Progenitor cell of endocrine pancreas (in vitro differentiated cells): ENCODE measurements at regions not wholly inside any gene's neighbourhood (a gene's known extent, or its start where the extent isn't known, plus 50 kb on each side); places are given as distances from the start of the nearest gene placed in this dataset.

Experiments
- DNase-seq: peaks from one replicate; pipeline ENCODE4 v3.0.0; 2021; ENCODE audit warnings: low spot score; ENCODE audit not compliant: unreplicated experiment
- H3K27ac Mint-ChIP-seq: 2 replicates; pipeline ENCODE4 v1.8.0; 2021; ENCODE audit warnings: mild to moderate bottlenecking, moderate library complexity, mixed read lengths
- H3K27me3 Mint-ChIP-seq: 2 replicates; pipeline ENCODE4 v1.8.0; 2021; ENCODE audit warnings: mixed read lengths
- H3K36me3 Mint-ChIP-seq: 2 replicates; pipeline ENCODE4 v1.8.0; 2022; ENCODE audit warnings: mixed read lengths; ENCODE audit not compliant: insufficient read depth
- H3K4me1 Mint-ChIP-seq: 2 replicates; pipeline ENCODE4 v1.8.0; 2021; ENCODE audit warnings: low read depth, mixed read lengths
- H3K4me3 Mint-ChIP-seq: 2 replicates; pipeline ENCODE4 v1.8.0; 2021; ENCODE audit warnings: low read depth, mild to moderate bottlenecking, moderate library complexity, mixed read lengths
- H3K9me3 Mint-ChIP-seq: 2 replicates; pipeline ENCODE4 v1.8.0; 2021; ENCODE audit warnings: low read depth, mixed read lengths
- TF ChIP-seq, protein P1 (sequence below): fragments of 200-600 bp; sonication (generic); IDR thresholded peaks from one replicate; pipeline ENCODE4 v1.5.0; 2021; ENCODE audit warnings: antibody characterized with exemption, mild to moderate bottlenecking; ENCODE audit not compliant: unreplicated experiment

DNA sequence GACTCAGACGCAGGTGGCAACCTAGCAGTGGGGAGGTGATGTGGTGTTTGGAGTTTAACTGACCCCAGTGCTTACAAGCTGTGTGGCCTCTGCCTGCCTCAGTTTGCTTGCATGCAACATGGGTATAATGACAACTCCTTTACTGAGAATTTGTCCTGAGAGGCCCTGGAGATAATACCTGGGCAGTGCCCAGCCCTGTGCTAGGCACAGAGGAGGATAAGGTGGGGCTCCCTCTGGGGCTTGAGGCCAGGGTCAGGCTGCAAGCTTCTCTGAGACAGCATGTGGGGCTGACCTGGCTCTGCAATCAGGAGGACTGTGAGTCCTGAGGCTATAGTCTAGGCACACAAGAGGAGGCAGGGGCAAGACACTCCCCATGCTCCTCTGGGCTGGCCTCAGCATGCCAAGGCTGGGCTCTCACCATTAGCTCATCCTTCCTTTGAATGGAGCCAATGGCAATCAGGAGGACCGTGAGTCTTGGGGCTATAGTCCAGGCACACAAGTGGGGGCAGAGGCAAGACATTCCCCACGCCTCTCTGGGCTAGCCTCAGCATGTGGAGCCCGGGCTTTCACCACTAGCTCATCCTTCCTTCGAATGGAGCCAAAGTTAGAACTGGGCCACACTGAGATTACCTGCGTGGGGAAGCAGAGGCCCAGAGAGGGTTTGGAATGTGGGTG is 147.9 kb downstream of the RPS24 start:
- TF ChIP-seq, protein P1, sequence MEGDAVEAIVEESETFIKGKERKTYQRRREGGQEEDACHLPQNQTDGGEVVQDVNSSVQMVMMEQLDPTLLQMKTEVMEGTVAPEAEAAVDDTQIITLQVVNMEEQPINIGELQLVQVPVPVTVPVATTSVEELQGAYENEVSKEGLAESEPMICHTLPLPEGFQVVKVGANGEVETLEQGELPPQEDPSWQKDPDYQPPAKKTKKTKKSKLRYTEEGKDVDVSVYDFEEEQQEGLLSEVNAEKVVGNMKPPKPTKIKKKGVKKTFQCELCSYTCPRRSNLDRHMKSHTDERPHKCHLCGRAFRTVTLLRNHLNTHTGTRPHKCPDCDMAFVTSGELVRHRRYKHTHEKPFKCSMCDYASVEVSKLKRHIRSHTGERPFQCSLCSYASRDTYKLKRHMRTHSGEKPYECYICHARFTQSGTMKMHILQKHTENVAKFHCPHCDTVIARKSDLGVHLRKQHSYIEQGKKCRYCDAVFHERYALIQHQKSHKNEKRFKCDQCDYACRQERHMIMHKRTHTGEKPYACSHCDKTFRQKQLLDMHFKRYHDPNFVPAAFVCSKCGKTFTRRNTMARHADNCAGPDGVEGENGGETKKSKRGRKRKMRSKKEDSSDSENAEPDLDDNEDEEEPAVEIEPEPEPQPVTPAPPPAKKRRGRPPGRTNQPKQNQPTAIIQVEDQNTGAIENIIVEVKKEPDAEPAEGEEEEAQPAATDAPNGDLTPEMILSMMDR = no peak
- Mint-ChIP-seq H3K9me3 (no peaks in the 10 kb centered on the region), H3K4me1 (no peaks in the 10 kb centered on the region), H3K27ac (no peak overlapping the region), H3K27me3 (peaks cover 43% of the 10 kb centered on the region), H3K36me3 (no peaks in the 10 kb centered on the region), H3K4me3 (no peak overlapping the region)
- DNase-seq = no peak

- TF ChIP-seq, protein P1 = no peak
- Mint-ChIP-seq H3K27me3 (peaks cover 40% of the 10 kb centered on the region), H3K4me1 (no peaks in the 10 kb centered on the region), H3K36me3 (no peaks in the 10 kb centered on the region), H3K9me3 (no peaks in the 10 kb centered on the region), H3K4me3 (no peak overlapping the region), H3K27ac (no peak overlapping the region)
- no peak for DNase-seq
Observed at GRCh38 chr10:78182841-78183240, 149.2 kb downstream of the RPS24 start.

GRCh38 chr10:78184851-78185692 is 151.4 kb downstream of the RPS24 start:
- DNase-seq = no peak
- Mint-ChIP-seq H3K27ac (no peak overlapping the region), H3K36me3 (no peaks in the 10 kb centered on the region), H3K4me3 (no peak overlapping the region), H3K27me3 (peaks cover 28% of the 10 kb centered on the region), H3K9me3 (no peaks in the 10 kb centered on the region), H3K4me1 (no peaks in the 10 kb centered on the region)
- TF ChIP-seq, protein P1 = no peak

GRCh38 chr10:78185693-78186055 is 152.0 kb downstream of the RPS24 start:
- Mint-ChIP-seq H3K27me3 (peaks cover 25% of the 10 kb centered on the region), H3K4me1 (no peaks in the 10 kb centered on the region), H3K27ac (no peak overlapping the region), H3K36me3 (no peaks in the 10 kb centered on the region), H3K4me3 (no peak overlapping the region), H3K9me3 (no peaks in the 10 kb centered on the region)
- no peak for DNase-seq
- TF ChIP-seq, protein P1 = no peak

DNA sequence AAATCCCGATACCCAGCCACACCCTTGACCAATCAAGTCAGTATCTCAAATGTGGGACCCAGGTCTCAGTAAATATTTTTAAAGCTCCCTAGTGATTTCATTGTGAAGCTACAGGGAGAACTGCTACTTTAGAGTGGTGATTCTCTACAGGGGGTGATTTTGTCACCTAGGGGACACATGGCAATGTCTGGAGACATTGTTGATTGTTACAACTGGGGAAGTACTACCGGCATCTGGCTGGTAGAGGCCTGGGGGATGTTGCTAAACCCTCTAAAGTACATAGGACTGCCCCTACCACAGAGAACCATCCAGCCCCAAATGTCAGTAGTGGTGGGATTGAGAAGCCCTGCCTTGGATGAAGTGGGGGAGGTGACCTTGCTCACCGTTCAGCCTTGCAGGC is 152.9 kb downstream of the RPS24 start:
- Mint-ChIP-seq H3K36me3 (no peaks in the 10 kb centered on the region), H3K27ac (no peak overlapping the region), H3K4me3 (no peak overlapping the region), H3K27me3 (peaks cover 20% of the 10 kb centered on the region), H3K9me3 (no peaks in the 10 kb centered on the region), H3K4me1 (peaks cover 6% of the 10 kb centered on the region)
- DNase-seq = no peak
- TF ChIP-seq, protein P1 = no peak
